ENCODE measurements at regions not wholly inside any gene's neighbourhood (a gene's known extent, or its start where the extent isn't known, plus 50 kb on each side); places are given as distances from the start of the nearest gene placed in this dataset.

GRCh38 chr6:92810913-92811312 lies 608.4 kb downstream of the EPHA7 start:
- peak in 4 of 6 donors; percentile 12 to 33 (median 16) for DNase-seq
- intact Hi-C loops (cut with DNase I), result no loop called here

GRCh38 chr6:92806254-92806653 lies 613.1 kb downstream of the EPHA7 start:
- no peak overlapping the region for H3K4me3 ChIP-seq
- no peak overlapping the region for H3K27ac ChIP-seq
- H3K36me3 ChIP-seq, result no peaks in the 10 kb centered on the region
- intact Hi-C loops (cut with DNase I), result no loop called here
- TF ChIP-seq CTCF (IDR thresholded peaks at IDR 0.05), result no peak
- FAIRE-seq, result no peak
- WGBS, 2 donors, result 25 to 45% methylated on average over 2 of the region's 2 CpGs
- no peak for ATAC-seq
- H3K27me3 ChIP-seq, result peaks cover 0 to 9% (median 0%) of the 10 kb centered on the region in 4 donors
- H3K9me3 ChIP-seq, result no peaks in the 10 kb centered on the region
- no peak for DNase-seq
- no peaks in the 10 kb centered on the region for H3K4me1 ChIP-seq

More at GRCh38 chr6:92810913-92811312, 608.4 kb downstream of the EPHA7 start:
- ATAC-seq (peak in 3 of 4 donors; percentile 69 to 91 (median 84)), FAIRE-seq (no peak)
- Histone ChIP-seq H3K27ac (no peak overlapping the region), H3K4me1 (no peaks in the 10 kb centered on the region), H3K9me3 (no peaks in the 10 kb centered on the region), H3K36me3 (no peaks in the 10 kb centered on the region), H3K4me3 (no peak overlapping the region), H3K27me3 (peaks cover 0 to 9% (median 0%) of the 10 kb centered on the region in 4 donors)
- 8 to 10% methylated on average over 3 of the region's 3 CpGs for WGBS, 2 donors
- peak; percentile 9 to 52 (median 30) for TF ChIP-seq CTCF (IDR thresholded peaks at IDR 0.05)

GRCh38 chr6:92791403-92791802 lies 628.0 kb downstream of the EPHA7 start:
- DNase-seq (no peak), ATAC-seq (no peak), FAIRE-seq (no peak)
- Histone ChIP-seq H3K9me3 (no peaks in the 10 kb centered on the region), H3K27me3 (no peaks in the 10 kb centered on the region), H3K4me3 (no peak overlapping the region), H3K36me3 (no peaks in the 10 kb centered on the region), H3K27ac (no peak overlapping the region), H3K4me1 (no peaks in the 10 kb centered on the region)
- 86% methylated on average over 1 of the region's 1 CpG for WGBS, 2 donors
- no peak for TF ChIP-seq CTCF (IDR thresholded peaks at IDR 0.05)
- intact Hi-C loops (cut with DNase I), result no loop called here

GRCh38 chr6:92790381-92790780 lies 629.0 kb downstream of the EPHA7 start:
- FAIRE-seq (no peak), DNase-seq (no peak), ATAC-seq (no peak)
- intact Hi-C loops (cut with DNase I), result no loop called here
- TF ChIP-seq CTCF (IDR thresholded peaks at IDR 0.05), result no peak
- no peaks in the 10 kb centered on the region for H3K27me3 ChIP-seq
- 60 to 69% methylated on average over 3 of the region's 3 CpGs for WGBS, 2 donors
- H3K9me3 ChIP-seq, result no peaks in the 10 kb centered on the region
- no peaks in the 10 kb centered on the region for H3K4me1 ChIP-seq
- no peak overlapping the region for H3K27ac ChIP-seq
- H3K4me3 ChIP-seq, result no peak overlapping the region
- H3K36me3 ChIP-seq, result no peaks in the 10 kb centered on the region

GRCh38 chr6:92784235-92784634 lies 635.1 kb downstream of the EPHA7 start:
- WGBS, 2 donors, result 47 to 61% methylated on average over 1 of the region's 1 CpG
- intact Hi-C loops (cut with DNase I), result no loop called here
- no peak overlapping the region for H3K4me3 ChIP-seq
- no peaks in the 10 kb centered on the region for H3K9me3 ChIP-seq
- ATAC-seq (no peak), FAIRE-seq (no peak), DNase-seq (no peak)
- no peak for TF ChIP-seq CTCF (IDR thresholded peaks at IDR 0.05)
- H3K27me3 ChIP-seq, result no peaks in the 10 kb centered on the region
- H3K36me3 ChIP-seq, result no peaks in the 10 kb centered on the region
- H3K27ac ChIP-seq, result no peak overlapping the region
- no peaks in the 10 kb centered on the region for H3K4me1 ChIP-seq
